ENCODE measurements at regions not wholly inside any gene's neighbourhood (a gene's known extent, or its start where the extent isn't known, plus 50 kb on each side); places are given as distances from the start of the nearest gene placed in this dataset.

- DNase-seq (ENCODE audit: low spot score) (peak; percentile 71), ATAC-seq (peak; percentile 81)
- Mint-ChIP-seq H3K9me3 (peaks cover 11% of the 10 kb centered on the region), H3K4me3 (no peak overlapping the region), H3K27me3 (ENCODE audit: low read depth) (no peaks in the 10 kb centered on the region), H3K27ac (no peak overlapping the region), H3K36me3 (peaks cover 6% of the 10 kb centered on the region; the same call in 1 of the 2 replicates), H3K4me1 (peaks cover 6% of the 10 kb centered on the region)
- ChIA-PET CTCF (interaction anchor here (0.6 to 2.9 kb wide), 14 partner anchors 9 to 1987 kb away, joined by 3 to 19 read pairs (median 3); partner anchors contain the start of genes KCNK1 and SLC35F3), POLR2A (no interaction called here)
- TF ChIP-seq ETV6 (CRISPR knock-in tag; IDR thresholded peaks at IDR 0.05) = peak; percentile 58; the same call in 1 of the 2 replicates
- TF ChIP-seq ZMAT4 (CRISPR knock-in tag; IDR thresholded peaks at IDR 0.05) = no peak
- TF ChIP-seq, protein P1, sequence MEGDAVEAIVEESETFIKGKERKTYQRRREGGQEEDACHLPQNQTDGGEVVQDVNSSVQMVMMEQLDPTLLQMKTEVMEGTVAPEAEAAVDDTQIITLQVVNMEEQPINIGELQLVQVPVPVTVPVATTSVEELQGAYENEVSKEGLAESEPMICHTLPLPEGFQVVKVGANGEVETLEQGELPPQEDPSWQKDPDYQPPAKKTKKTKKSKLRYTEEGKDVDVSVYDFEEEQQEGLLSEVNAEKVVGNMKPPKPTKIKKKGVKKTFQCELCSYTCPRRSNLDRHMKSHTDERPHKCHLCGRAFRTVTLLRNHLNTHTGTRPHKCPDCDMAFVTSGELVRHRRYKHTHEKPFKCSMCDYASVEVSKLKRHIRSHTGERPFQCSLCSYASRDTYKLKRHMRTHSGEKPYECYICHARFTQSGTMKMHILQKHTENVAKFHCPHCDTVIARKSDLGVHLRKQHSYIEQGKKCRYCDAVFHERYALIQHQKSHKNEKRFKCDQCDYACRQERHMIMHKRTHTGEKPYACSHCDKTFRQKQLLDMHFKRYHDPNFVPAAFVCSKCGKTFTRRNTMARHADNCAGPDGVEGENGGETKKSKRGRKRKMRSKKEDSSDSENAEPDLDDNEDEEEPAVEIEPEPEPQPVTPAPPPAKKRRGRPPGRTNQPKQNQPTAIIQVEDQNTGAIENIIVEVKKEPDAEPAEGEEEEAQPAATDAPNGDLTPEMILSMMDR (IDR thresholded peaks at IDR 0.05) = peak; percentile 71
These were observed 95.6 kb upstream of the KCNK1 start for GRCh38 chr1:233518344-233518743.

DNA sequence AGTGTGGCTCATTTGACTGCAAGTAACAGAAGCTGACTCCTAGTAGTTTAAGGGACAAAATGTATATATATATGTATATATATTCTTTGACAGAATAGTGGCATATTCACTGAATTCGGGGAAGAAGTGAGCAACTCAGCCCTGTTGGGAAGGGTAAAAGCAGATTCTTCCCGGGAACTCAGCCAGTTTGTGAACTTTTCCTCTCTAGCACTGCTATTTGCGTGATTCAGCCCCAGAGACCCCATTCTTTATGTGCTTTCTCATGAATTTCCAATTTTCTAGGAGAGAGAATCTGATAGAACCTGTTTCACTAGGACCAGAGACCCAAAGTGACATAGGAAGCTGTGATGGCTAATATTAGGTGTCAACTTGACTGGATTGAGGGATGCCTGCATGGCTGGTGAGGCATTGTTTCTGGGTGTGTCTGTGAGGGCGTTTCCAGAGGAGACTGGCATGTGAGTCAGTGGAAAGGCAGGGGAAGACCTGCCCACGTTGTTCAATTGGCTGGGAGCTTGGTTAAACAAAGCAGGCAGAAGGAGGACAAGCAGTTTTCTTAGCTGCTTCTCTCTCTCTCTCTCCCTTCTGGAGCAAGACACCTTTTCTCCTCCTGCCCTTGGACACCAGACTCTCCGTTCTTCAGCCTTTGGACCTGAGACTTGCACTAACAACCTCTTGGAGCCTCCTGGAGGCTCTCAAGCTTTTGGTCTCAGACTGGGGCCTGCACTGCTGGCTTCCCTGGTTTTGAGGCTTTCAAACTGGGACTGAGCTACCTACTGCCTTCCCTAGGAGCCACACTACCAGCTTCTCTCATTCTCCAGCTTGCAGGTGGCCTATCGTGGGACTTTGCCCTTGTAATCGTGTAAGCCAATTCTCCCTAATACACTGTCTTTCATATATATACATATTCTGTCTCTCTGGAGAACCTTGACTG is 93.4 kb upstream of the KCNK1 start:
- no peak for ATAC-seq
- POLR2A ChIA-PET = no interaction called here
- peaks cover 6% of the 10 kb centered on the region; the same call in 1 of the 2 replicates for H3K36me3 Mint-ChIP-seq
- no peak overlapping the region for H3K4me3 Mint-ChIP-seq
- CTCF ChIA-PET = interaction anchor here (1.1 kb wide), 1 partner anchor 80 kb away, joined by 4 read pairs; no protein-coding TSS in a partner anchor
- no peak for TF ChIP-seq NR3C1 (CRISPR knock-in tag; conservative IDR thresholded peaks at IDR 0.05; ENCODE audit: low read depth)
- TF ChIP-seq ZBTB43 (CRISPR knock-in tag; IDR thresholded peaks at IDR 0.05) = no peak
- TF ChIP-seq NR1H2 (CRISPR knock-in tag; IDR thresholded peaks at IDR 0.05) = no peak
- TF ChIP-seq FOXP1 (CRISPR knock-in tag; IDR thresholded peaks at IDR 0.05; ENCODE audit: borderline replicate concordance) = no peak
- no peak for TF ChIP-seq SP1 (CRISPR knock-in tag; conservative IDR thresholded peaks at IDR 0.05)
- no peak for TF ChIP-seq ATF6 (CRISPR knock-in tag; IDR thresholded peaks at IDR 0.05)
- TF ChIP-seq, protein P2, sequence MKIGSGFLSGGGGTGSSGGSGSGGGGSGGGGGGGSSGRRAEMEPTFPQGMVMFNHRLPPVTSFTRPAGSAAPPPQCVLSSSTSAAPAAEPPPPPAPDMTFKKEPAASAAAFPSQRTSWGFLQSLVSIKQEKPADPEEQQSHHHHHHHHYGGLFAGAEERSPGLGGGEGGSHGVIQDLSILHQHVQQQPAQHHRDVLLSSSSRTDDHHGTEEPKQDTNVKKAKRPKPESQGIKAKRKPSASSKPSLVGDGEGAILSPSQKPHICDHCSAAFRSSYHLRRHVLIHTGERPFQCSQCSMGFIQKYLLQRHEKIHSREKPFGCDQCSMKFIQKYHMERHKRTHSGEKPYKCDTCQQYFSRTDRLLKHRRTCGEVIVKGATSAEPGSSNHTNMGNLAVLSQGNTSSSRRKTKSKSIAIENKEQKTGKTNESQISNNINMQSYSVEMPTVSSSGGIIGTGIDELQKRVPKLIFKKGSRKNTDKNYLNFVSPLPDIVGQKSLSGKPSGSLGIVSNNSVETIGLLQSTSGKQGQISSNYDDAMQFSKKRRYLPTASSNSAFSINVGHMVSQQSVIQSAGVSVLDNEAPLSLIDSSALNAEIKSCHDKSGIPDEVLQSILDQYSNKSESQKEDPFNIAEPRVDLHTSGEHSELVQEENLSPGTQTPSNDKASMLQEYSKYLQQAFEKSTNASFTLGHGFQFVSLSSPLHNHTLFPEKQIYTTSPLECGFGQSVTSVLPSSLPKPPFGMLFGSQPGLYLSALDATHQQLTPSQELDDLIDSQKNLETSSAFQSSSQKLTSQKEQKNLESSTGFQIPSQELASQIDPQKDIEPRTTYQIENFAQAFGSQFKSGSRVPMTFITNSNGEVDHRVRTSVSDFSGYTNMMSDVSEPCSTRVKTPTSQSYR (CRISPR knock-in tag; IDR thresholded peaks at IDR 0.05) = no peak
- TF ChIP-seq ATF2 (CRISPR knock-in tag; IDR thresholded peaks at IDR 0.05; ENCODE audit: borderline replicate concordance, low read depth) = no peak
- TF ChIP-seq ZNF121 (CRISPR knock-in tag; IDR thresholded peaks at IDR 0.05) = no peak
- TF ChIP-seq, protein P3, sequence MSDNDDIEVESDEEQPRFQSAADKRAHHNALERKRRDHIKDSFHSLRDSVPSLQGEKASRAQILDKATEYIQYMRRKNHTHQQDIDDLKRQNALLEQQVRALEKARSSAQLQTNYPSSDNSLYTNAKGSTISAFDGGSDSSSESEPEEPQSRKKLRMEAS (CRISPR knock-in tag; IDR thresholded peaks at IDR 0.05) = no peak
- no peak overlapping the region for H3K27ac Mint-ChIP-seq
- no peaks in the 10 kb centered on the region for H3K27me3 Mint-ChIP-seq (ENCODE audit: low read depth)
- peaks cover 11% of the 10 kb centered on the region for H3K9me3 Mint-ChIP-seq
- no peak for DNase-seq (ENCODE audit: low spot score)
- peaks cover 12% of the 10 kb centered on the region for H3K4me1 Mint-ChIP-seq
